HG02973 (cell line): ENCODE measurements at regions not wholly inside any gene's neighbourhood (a gene's known extent, or its start where the extent isn't known, plus 50 kb on each side); places are given as distances from the start of the nearest gene placed in this dataset.
"Not testable (repeated sequence)": the region's sequence is repeated elsewhere in the genome, so short reads cannot be mapped to it uniquely, and the experiment has no call there.

Source experiments
- ATAC-seq: cut with Tn5 transposase; IDR thresholded peaks from one replicate; pipeline ENCODE4 v1.9.1; 2021; ENCODE audit warnings: moderate library complexity; ENCODE audit not compliant: unreplicated experiment

DNA sequence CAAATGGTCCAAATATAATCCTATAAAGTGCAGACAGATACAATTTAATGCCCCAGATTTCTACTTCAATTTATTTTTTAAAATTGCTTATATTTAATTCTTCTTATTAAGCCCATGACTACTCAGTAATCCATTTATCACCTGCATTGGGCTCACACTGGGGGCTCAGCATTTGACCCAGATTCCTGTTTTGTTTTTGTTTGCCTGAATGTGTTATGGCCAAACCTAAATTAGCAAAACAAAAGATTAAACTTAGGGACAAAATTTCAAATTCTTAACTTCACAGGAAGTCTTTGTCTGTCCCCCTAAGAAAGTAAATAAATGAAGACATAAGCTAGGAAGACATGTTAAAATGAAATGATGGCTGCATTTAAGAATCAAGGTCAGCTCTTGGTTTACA lies 322.3 kb downstream of the RMST start:
- no peak for ATAC-seq

DNA sequence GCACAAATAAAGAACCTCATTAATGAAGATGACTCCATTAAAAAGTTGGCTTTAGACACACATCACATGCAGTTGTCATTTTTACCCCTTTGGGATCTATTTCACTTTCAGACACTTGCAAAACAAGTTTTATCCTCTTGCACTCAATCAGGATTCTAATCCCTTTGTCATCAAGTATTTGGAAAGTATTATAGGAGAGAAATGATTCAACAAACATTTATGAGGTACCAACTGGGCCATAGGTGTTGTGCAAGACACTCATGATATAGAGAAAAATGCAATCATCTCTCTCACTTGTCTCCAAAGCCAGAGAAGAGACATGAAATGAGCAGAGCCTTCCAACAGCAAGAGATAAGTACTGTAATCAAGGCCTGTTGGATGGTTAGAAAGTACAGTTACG lies 327.7 kb downstream of the RMST start:
- ATAC-seq: no peak

DNA sequence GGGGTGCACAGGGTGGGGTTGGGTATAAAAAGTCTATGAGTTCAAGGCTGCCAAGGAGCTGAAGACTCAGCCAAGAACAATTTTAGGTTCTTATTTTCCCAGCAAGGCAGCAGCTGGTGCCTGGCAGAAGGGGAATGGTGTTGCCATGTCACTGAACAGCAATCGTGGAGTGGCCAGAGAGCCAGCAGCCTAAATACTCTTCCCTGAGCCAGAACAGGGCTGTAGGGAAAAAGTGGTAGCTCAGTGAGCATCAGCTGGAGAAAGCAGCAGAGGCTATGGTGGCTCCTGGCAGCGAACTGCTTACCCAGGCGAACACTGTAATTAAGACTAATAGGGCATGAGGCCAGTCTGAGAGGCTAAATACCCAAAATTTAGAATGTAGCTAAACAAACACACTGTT lies 334.9 kb downstream of the RMST start:
- no peak for ATAC-seq

- ATAC-seq: no peak
Measured at GRCh38 chr12:97800561-97800960, 338.0 kb downstream of the RMST start.

GRCh38 chr12:97801471-97802059 lies 339.0 kb downstream of the RMST start:
- no peak for ATAC-seq

GRCh38 chr12:97805146-97805545 lies 342.5 kb downstream of the RMST start:
- no peak for ATAC-seq

DNA sequence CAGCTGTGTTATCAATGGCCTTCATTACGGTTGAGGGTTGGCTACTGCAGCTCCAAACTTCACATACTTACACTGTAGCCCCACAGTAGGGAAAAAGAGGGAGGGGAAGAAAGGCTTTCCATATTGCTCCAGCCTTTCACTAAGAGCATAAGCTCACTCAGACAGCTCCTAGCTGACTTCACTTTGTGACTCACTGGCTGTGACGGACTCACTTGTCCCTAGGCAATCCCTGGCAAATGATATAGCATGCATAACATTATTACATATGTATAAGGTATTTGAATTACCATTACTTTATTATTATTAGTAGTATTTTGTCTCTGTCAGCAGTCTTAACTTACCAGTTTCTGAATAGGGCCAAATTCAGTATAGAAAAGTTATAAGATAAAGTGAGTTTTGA lies 350.7 kb downstream of the RMST start:
- no peak for ATAC-seq

GRCh38 chr12:97821806-97822205 lies 359.2 kb downstream of the RMST start:
- no peak for ATAC-seq

DNA sequence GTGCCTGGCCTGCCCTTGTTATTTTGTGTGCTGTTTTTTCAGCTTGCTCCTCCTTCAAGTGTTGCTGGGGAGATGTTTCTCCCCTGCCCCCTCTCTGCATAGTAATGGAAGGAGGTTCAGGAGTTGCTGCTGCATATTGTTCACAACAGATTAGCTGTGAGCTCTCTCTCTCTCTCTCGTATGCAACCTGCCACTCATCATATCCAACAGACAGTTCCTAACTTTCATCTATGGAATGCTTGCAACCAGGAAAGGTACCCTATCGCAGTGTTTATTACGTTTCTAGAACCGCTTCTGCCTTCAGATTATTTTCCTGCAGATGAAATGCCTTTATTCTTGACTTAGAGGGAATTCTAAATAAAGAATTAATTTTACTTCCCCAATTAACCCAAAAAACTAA lies 372.9 kb downstream of the RMST start:
- no peak for ATAC-seq

DNA sequence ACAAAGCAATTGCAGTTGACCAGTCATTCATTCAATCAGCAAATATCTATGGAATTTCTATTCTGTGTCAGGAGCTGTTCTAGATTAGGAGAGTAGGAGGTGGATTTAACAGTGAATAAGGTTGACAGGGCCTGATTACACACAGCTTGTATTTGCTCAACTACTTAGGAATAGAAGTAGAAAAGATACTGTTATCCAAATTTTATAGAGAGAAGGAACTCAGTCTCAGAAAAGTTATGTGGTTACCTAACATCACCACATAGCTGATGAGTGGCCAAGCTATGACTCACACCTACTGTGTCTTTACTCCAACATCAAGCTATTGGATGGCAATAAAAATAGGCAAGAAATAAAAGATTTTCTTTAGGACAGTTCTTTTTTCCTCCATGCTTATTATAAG lies 374.8 kb downstream of the RMST start:
- ATAC-seq: no peak

DNA sequence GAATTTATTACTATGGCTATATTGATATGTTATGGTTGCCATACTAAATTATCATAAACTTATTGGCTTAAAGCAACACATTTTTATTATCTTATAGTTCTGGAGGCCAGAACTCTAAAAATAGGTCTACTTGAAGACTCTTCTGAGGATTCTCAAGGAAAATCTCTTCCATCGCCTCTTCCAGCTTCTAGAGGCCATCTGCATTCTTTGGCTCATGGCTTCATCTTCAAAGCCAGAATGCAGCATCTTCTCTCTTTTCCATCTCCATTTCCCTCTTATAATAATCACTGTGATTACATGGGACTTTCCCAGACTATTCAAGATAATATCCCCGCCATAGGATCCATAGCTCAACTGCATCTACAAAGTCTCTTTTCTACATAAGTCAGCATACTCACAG lies 385.4 kb downstream of the RMST start:
- ATAC-seq: no peak

GRCh38 chr12:97854477-97854876 lies 391.9 kb downstream of the RMST start:
- no peak for ATAC-seq

- ATAC-seq: no peak
Measured at GRCh38 chr12:97862072-97862471, 399.5 kb downstream of the RMST start.

DNA sequence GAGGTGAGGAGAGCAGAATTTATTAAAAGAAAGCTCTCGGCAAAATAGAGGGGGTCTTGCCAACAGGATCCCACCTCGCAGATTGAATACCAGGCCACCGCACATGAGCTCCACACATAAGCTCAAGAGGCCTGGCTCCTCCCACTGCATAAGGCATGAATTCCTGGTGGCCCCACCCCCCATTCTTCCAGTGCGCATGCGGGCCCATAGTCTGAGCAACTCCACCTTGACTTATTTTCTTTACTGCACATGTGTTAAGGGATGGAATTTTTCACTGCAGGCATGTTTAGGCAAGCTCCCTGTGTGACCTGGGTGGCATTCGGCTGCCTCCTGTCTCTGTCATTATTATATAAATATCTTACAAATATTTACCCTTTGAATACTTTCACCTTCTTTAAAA lies 412.5 kb downstream of the RMST start:
- ATAC-seq: no peak

DNA sequence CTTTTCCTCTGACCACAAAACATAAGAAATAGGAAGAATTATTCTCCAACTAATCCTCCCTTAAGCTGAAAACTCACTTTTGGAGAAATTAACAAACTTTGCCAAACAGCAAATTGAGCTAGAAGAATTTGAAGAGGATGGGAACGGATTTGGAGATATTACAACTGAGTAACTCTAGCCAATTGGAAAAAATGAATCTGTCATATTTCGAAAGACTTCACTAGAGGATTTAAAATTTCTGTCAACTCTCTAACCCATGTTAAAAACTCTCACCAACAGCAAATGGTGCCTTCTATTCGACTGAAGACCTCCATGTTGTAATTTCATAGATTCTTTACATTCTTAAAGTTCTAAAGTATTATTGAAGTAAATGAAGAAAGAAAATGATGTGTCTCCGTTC lies 414.2 kb downstream of the RMST start:
- ATAC-seq: no peak

DNA sequence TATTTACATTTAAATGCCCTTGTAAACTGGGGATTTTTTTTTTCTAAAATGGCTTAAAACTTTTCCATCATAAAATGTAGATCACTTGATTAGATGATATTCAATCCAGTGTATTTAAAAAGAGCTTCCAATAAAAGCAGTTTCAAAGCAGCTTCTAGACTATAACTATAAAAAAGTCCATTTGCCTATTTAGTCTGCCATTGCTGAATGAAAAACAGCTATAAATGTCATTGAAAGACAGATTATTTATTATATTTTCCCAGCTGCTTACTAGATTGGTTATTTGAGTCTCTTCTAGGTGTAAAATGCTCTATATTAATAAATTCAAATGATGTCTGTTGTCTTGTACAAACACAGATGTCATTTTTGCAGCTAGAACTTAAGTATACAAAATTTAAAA lies 414.8 kb downstream of the RMST start:
- ATAC-seq: no peak

GRCh38 chr12:97886511-97887176 lies 424.0 kb downstream of the RMST start:
- ATAC-seq: no peak

DNA sequence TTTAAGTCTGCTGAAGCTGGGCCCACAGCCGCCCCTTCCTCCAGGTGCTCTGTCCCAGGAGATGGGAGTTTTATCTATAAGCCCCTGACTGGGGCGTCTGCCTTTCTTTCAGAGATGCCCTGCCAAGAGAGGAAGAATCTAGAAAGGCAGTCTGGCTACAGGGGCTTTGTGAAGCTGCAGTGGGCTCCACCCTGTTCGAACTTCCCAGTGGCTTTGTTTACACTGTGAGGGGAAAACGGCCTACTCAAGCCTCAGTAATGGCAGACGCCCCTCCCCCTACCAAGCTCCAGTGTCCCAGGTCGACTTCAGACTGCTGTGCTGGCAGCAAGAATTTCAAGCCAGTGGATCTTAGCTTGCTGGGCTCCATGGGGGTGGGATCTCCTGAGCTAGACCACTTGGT lies 435.3 kb downstream of the RMST start:
- not testable (repeated sequence) for ATAC-seq

DNA sequence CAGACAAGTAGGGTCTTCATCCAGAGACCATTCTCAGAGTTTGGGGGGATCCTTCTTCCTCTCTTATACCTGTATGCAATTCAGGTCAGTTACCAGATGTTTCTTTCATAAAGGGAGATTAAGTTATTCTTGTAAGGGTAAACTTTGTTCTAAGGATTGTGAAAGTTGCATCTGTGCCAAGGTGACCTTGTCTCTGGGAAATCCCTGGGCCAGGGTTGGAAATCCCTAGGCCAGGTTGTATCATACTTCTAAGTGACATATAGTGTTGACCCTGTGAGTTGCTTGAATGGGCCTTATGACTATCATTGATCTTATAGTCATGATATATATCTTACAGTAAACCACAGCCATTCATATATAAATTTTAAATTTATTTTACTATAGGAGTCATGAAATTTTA lies 436.9 kb downstream of the RMST start:
- no peak for ATAC-seq

- ATAC-seq: no peak
Measured at GRCh38 chr12:97899956-97900355, 437.4 kb downstream of the RMST start.

DNA sequence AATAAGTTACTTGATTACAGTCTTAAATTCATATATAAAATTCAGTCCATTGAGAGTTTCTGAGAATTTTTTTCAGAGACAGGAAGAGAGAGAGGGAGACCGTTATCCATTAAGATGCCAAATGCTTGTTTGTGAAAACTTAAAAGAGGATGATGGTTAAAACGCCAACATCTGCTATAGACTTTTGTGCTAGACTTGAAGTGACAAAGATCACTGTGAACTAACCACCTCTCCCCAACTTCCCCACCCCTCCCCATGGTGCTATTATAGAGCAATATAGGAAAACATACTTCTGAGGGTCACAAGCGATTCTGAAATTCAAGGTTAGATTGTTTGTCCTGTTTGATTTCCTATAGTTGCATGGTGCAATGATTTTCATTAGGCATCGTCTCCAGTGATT lies 440.8 kb downstream of the RMST start:
- ATAC-seq: no peak

- ATAC-seq: no peak
Measured at GRCh38 chr12:97907504-97907903, 444.9 kb downstream of the RMST start.

DNA sequence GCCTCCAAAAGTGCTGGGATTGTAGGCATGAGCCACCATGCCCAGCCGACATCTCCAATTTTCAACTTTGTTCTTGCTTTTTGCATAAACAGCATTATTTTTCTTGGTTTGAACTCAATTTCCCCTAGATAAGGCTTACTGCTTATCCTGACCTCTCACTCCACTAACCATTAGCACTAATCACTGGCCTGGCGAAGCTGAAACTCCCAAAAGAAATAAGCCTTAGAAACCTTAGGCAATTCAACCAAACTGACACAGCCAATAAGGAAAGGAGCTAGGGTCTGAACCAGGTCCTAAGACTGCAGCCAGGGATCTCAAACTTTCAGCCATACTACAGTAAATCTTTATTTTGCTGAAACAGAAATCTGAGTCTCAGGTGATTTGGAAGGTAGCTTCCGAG lies 448.0 kb downstream of the RMST start:
- no peak for ATAC-seq
